H9 (cell line): ENCODE measurements at regions not wholly inside any gene's neighbourhood (a gene's known extent, or its start where the extent isn't known, plus 50 kb on each side); places are given as distances from the start of the nearest gene placed in this dataset.

ENCODE experiments used
- DNase-seq: peaks from one replicate; pipeline ENCODE4 v3.0.0-alpha.2; 2017
- H2AFZ ChIP-seq: one replicate; pipeline ENCODE4 v1.6.1; 2013; ENCODE audit warnings: mild to moderate bottlenecking, low read length, control low read depth, moderate library complexity
- H2AK5ac ChIP-seq: 2 replicates; pipeline ENCODE4 v1.6.1; 2013; ENCODE audit warnings: low read length, control low read depth, mixed read lengths; ENCODE audit not compliant: insufficient read length
- H2BK120ac ChIP-seq: one replicate; pipeline ENCODE4 v1.6.1; 2013; ENCODE audit warnings: low read depth, mild to moderate bottlenecking, low read length, control low read depth, inconsistent platforms; ENCODE audit not compliant: poor library complexity, severe bottlenecking
- H2BK12ac ChIP-seq: 2 replicates; pipeline ENCODE4 v1.6.1; 2013; ENCODE audit warnings: low read length, control low read depth, mixed read lengths, low read depth; ENCODE audit not compliant: insufficient read length
- H2BK15ac ChIP-seq: 2 replicates; pipeline ENCODE4 v1.6.1; 2013; ENCODE audit warnings: low read depth, low read length, control low read depth
- H2BK20ac ChIP-seq: one replicate; pipeline ENCODE4 v1.6.1; 2013; ENCODE audit warnings: low read depth, mild to moderate bottlenecking, low read length, control low read depth, inconsistent platforms; ENCODE audit not compliant: poor library complexity, severe bottlenecking
- H2BK5ac ChIP-seq: 2 replicates; pipeline ENCODE4 v1.6.1; 2013; ENCODE audit warnings: low read length, control low read depth, mixed read lengths; ENCODE audit not compliant: insufficient read length
- H3K14ac ChIP-seq: 2 replicates; pipeline ENCODE4 v1.6.1; 2013; ENCODE audit warnings: low read length, control low read depth; ENCODE audit not compliant: insufficient read depth
- H3K18ac ChIP-seq: 2 replicates; pipeline ENCODE4 v1.6.1; 2013; ENCODE audit warnings: low read depth, mild to moderate bottlenecking, mixed read lengths, low read length, control low read depth; ENCODE audit not compliant: insufficient read length
- H3K23ac ChIP-seq: 2 replicates; pipeline ENCODE4 v1.6.1; 2013; ENCODE audit warnings: low read length, control low read depth, mixed read lengths, low read depth; ENCODE audit not compliant: insufficient read length
- H3K23me2 ChIP-seq: 2 replicates; pipeline ENCODE4 v1.6.1; 2013; ENCODE audit warnings: low read depth, mild to moderate bottlenecking, mixed read lengths, low read length, control low read depth; ENCODE audit not compliant: insufficient read length, poor library complexity, severe bottlenecking
- H3K27ac ChIP-seq: 2 replicates; pipeline ENCODE4 v1.5.1; 2013; ENCODE audit warnings: low read length, control low read depth, mixed read lengths, low read depth; ENCODE audit not compliant: insufficient read length
- H3K27me3 ChIP-seq: 2 replicates; pipeline ENCODE4 v1.6.1; 2013; ENCODE audit warnings: low read length, control low read depth, inconsistent platforms; ENCODE audit not compliant: insufficient read depth
- H3K4ac ChIP-seq: 2 replicates; pipeline ENCODE4 v1.6.1; 2013; ENCODE audit warnings: low read depth, mild to moderate bottlenecking, control low read depth, inconsistent platforms, low read length, moderate library complexity
- H3K4me1 ChIP-seq: 2 replicates; pipeline ENCODE4 v1.6.1; 2013; ENCODE audit warnings: low read length, control low read depth, inconsistent platforms; ENCODE audit not compliant: insufficient read depth
- H3K4me2 ChIP-seq: 2 replicates; pipeline ENCODE4 v1.6.1; 2013; ENCODE audit warnings: low read length, control low read depth, mixed read lengths; ENCODE audit not compliant: insufficient read length, insufficient read depth
- H3K56ac ChIP-seq: 2 replicates; pipeline ENCODE4 v1.6.1; 2013; ENCODE audit warnings: low read depth, mild to moderate bottlenecking, mixed read lengths, low read length, control low read depth; ENCODE audit not compliant: insufficient read length
- H3K79me1 ChIP-seq: 2 replicates; pipeline ENCODE4 v1.6.1; 2013; ENCODE audit warnings: low read depth, mild to moderate bottlenecking, moderate library complexity, low read length, control low read depth, inconsistent platforms; ENCODE audit not compliant: insufficient read depth, poor library complexity, severe bottlenecking
- H3K79me2 ChIP-seq: 2 replicates; pipeline ENCODE4 v1.6.1; 2013; ENCODE audit warnings: low read length, control low read depth, inconsistent platforms; ENCODE audit not compliant: insufficient read depth
- H3K9ac ChIP-seq: 2 replicates; pipeline ENCODE4 v1.6.1; 2013; ENCODE audit warnings: low read length, control low read depth, mixed read lengths; ENCODE audit not compliant: insufficient read length; ENCODE audit errors: extremely low read depth
- H3K9me3 ChIP-seq: one replicate; pipeline ENCODE4 v1.6.1; 2013; ENCODE audit warnings: low read depth, low read length, inconsistent platforms; ENCODE audit not compliant: control insufficient read depth
- H3T11ph ChIP-seq: one replicate; pipeline ENCODE4 v1.6.1; 2013; ENCODE audit warnings: mild to moderate bottlenecking, low read length, control low read depth, inconsistent platforms
- H4K20me1 ChIP-seq: one replicate; pipeline ENCODE4 v1.6.1; 2013; ENCODE audit not compliant: control insufficient read depth, insufficient read length, insufficient read depth
- H4K5ac ChIP-seq: 2 replicates; pipeline ENCODE4 v1.6.1; 2013; ENCODE audit warnings: low read depth, mild to moderate bottlenecking, mixed read lengths, low read length, control low read depth; ENCODE audit not compliant: insufficient read length
- H4K8ac ChIP-seq: replicated peaks from 2 replicates; pipeline ENCODE4 v1.6.1; 2013; ENCODE audit warnings: low read length, control low read depth, mixed read lengths, low read depth; ENCODE audit not compliant: insufficient read length
- H4K91ac ChIP-seq: 2 replicates; pipeline ENCODE4 v1.6.1; 2013; ENCODE audit warnings: low read depth, mild to moderate bottlenecking, moderate library complexity, mixed read lengths, low read length, control low read depth; ENCODE audit not compliant: insufficient read length
- H3K27ac Mint-ChIP-seq, 3 experiments: 2 replicates in 2 of 3; 3 replicates in 1 of 3; pipeline ENCODE4 v1.8.0; 2020 to 2021; ENCODE audit warnings: mixed read lengths in 3 of 3, mild to moderate bottlenecking in 1 of 3, moderate library complexity in 1 of 3
- H3K27me3 Mint-ChIP-seq: 2 replicates; pipeline ENCODE4 v1.8.0; 2021; ENCODE audit warnings: low read depth, mild to moderate bottlenecking, moderate library complexity, mixed read lengths
- H3K36me3 Mint-ChIP-seq, 3 experiments: 2 replicates in 2 of 3; 3 replicates in 1 of 3; pipeline ENCODE4 v1.8.0; 2020 to 2021; ENCODE audit warnings: low read depth in 3 of 3, mixed read lengths in 3 of 3; ENCODE audit not compliant: insufficient read depth in 1 of 3
- H3K4me1 Mint-ChIP-seq, 2 experiments: 2 replicates each; pipeline ENCODE4 v1.8.0; 2020; ENCODE audit warnings: mixed read lengths in 2 of 2
- H3K4me3 Mint-ChIP-seq, 2 experiments: 2 replicates in 1 of 2; 3 replicates in 1 of 2; pipeline ENCODE4 v1.8.0; 2020 to 2021; ENCODE audit warnings: mild to moderate bottlenecking in 2 of 2, mixed read lengths in 2 of 2, moderate library complexity in 1 of 2
- H3K9me3 Mint-ChIP-seq, 2 experiments: 2 replicates in 1 of 2; 3 replicates in 1 of 2; pipeline ENCODE4 v1.8.0; 2020; ENCODE audit warnings: mild to moderate bottlenecking in 2 of 2, mixed read lengths in 2 of 2, moderate library complexity in 1 of 2
- CTCF ChIP-seq: fragments of 200-600 bp; sonication (generic); conservative IDR thresholded peaks from 3 replicates; pipeline ENCODE4 v1.8.0; 2021; ENCODE audit warnings: antibody characterized with exemption, mild to moderate bottlenecking
- WGBS: extraction: QIAGEN DNeasy Blood & Tissue Kit; methylation state at CpG from one replicate; pipeline ENCODE4 v1.1.7; 2013; ENCODE audit warnings: missing lambda C conversion rate, low lambda C conversion rate, mixed read lengths; ENCODE audit not compliant: insufficient read length; ENCODE audit errors: extremely low coverage; 5-methylcytosine and 5-hydroxymethylcytosine counted together

GRCh38 chr10:78472551-78472890 is 438.9 kb downstream of the RPS24 start:
- H3K4ac ChIP-seq = no peak overlapping the region
- H3K9ac ChIP-seq = no peak overlapping the region
- no peaks in the 10 kb centered on the region for H4K20me1 ChIP-seq
- no peak overlapping the region for H2AK5ac ChIP-seq
- H3K23me2 ChIP-seq = no peaks in the 10 kb centered on the region
- no peak overlapping the region for H2BK15ac ChIP-seq
- H4K91ac ChIP-seq = no peak overlapping the region
- no peak overlapping the region for H3K27ac ChIP-seq
- H3K27me3 ChIP-seq = no peaks in the 10 kb centered on the region
- no peak overlapping the region for H4K8ac ChIP-seq
- H3K4me1 ChIP-seq = no peaks in the 10 kb centered on the region; the same call in 1 of the 2 replicates
- H2BK20ac ChIP-seq = no peak overlapping the region
- Mint-ChIP-seq H3K36me3 (peaks cover 0 to 11% (median 0%) of the 10 kb centered on the region in 3 experiments; a peak in 3 of 7 replicates), H3K27me3 (peaks cover 6% of the 10 kb centered on the region), H3K4me3 (no peak overlapping the region), H3K9me3 (peaks cover 4 to 12% of the 10 kb centered on the region in 2 experiments; a peak in 4 of 5 replicates), H3K27ac (no peak overlapping the region), H3K4me1 (peaks cover 14 to 27% of the 10 kb centered on the region in 2 experiments)
- no peak overlapping the region for H3K56ac ChIP-seq
- H2BK5ac ChIP-seq = no peak overlapping the region
- H3K79me1 ChIP-seq = no peaks in the 10 kb centered on the region
- no peak for DNase-seq
- H3K9me3 ChIP-seq = no peaks in the 10 kb centered on the region
- no peak overlapping the region for H2BK12ac ChIP-seq
- TF ChIP-seq CTCF = no peak
- H3K14ac ChIP-seq = no peak overlapping the region
- no peak overlapping the region for H3K18ac ChIP-seq
- no peak overlapping the region for H4K5ac ChIP-seq
- no peak overlapping the region for H3K23ac ChIP-seq
- no CpG with 5 or more reads among the region's 7 CpGs for WGBS
- H2AFZ ChIP-seq = no peak overlapping the region
- no peak overlapping the region for H3K4me2 ChIP-seq
- H3T11ph ChIP-seq = no peak overlapping the region
- H3K79me2 ChIP-seq = no peaks in the 10 kb centered on the region
- H2BK120ac ChIP-seq = no peak overlapping the region
